ENCODE measurements at regions not wholly inside any gene's neighbourhood (a gene's known extent, or its start where the extent isn't known, plus 50 kb on each side); places are given as distances from the start of the nearest gene placed in this dataset.
"Not testable (repeated sequence)": the region's sequence is repeated elsewhere in the genome, so short reads cannot be mapped to it uniquely, and the experiment has no call there.

GRCh38 chr12:5268424-5269210 is 163.3 kb upstream of the NTF3 start:
- DNase-seq, result peak; percentile 44

GRCh38 chr12:5269846-5270245 is 162.1 kb upstream of the NTF3 start:
- DNase-seq, result no peak

- DNase-seq, result no peak
These were observed 159.7 kb upstream of the NTF3 start for GRCh38 chr12:5272018-5272785.

GRCh38 chr12:5273709-5274108 is 158.2 kb upstream of the NTF3 start:
- DNase-seq, result no peak

- no peak for DNase-seq
These were observed 155.5 kb upstream of the NTF3 start for GRCh38 chr12:5276327-5276880.

- no peak for DNase-seq
These were observed 151.8 kb upstream of the NTF3 start for GRCh38 chr12:5280086-5280485.

- DNase-seq, result not testable (repeated sequence)
These were observed 141.5 kb upstream of the NTF3 start for GRCh38 chr12:5290368-5290767.

- no peak for DNase-seq
These were observed 139.3 kb upstream of the NTF3 start for GRCh38 chr12:5292651-5293050.

- no peak for DNase-seq
These were observed 138.1 kb upstream of the NTF3 start for GRCh38 chr12:5293773-5294172.

GRCh38 chr12:5294274-5295070 is 137.4 kb upstream of the NTF3 start:
- no peak for DNase-seq

GRCh38 chr12:5295151-5295550 is 136.8 kb upstream of the NTF3 start:
- DNase-seq, result no peak

- no peak for DNase-seq
These were observed 135.9 kb upstream of the NTF3 start for GRCh38 chr12:5295996-5296395.

- DNase-seq, result no peak
These were observed 130.4 kb upstream of the NTF3 start for GRCh38 chr12:5301539-5301938.

GRCh38 chr12:5305425-5305824 is 126.5 kb upstream of the NTF3 start:
- DNase-seq, result no peak

- no peak for DNase-seq
These were observed 125.9 kb upstream of the NTF3 start for GRCh38 chr12:5305886-5306545.

- no peak for DNase-seq
These were observed 124.8 kb upstream of the NTF3 start for GRCh38 chr12:5307065-5307464.

- no peak for DNase-seq
These were observed 123.7 kb upstream of the NTF3 start for GRCh38 chr12:5308216-5308615.

- no peak for DNase-seq
These were observed 122.9 kb upstream of the NTF3 start for GRCh38 chr12:5308996-5309395.

GRCh38 chr12:5309654-5310053 is 122.3 kb upstream of the NTF3 start:
- DNase-seq, result peak; percentile 58

- DNase-seq, result no peak
These were observed 121.8 kb upstream of the NTF3 start for GRCh38 chr12:5310151-5310550.

- no peak for DNase-seq
These were observed 114.4 kb upstream of the NTF3 start for GRCh38 chr12:5317556-5317955.

- DNase-seq, result no peak
These were observed 113.0 kb upstream of the NTF3 start for GRCh38 chr12:5318874-5319273.
